ENCODE measurements at regions not wholly inside any gene's neighbourhood (a gene's known extent, or its start where the extent isn't known, plus 50 kb on each side); places are given as distances from the start of the nearest gene placed in this dataset.

DNA sequence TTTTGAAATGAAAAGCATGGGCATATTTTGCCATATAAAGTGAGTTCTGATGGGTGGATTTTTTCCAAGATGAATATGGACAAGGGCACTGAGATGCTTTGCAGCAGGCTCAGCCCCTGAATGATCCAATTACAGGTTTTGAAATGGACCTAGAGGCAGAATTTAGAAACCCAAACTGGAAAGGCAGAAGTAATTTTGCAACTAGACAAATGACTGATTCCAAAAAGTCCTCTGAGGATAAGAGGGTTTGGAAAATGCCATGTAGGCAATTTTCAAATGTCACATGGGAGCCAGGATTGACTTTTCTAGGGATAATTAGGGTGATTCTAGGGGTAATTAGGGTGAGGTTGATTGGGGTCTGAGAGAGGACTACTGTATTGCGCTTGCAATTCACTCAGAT is 148.9 kb upstream of the ZNF648 start:
- intact Hi-C loops (cut with DNase I), result no loop called here
- H3K27ac ChIP-seq, result no peak overlapping the region
- no peaks in the 10 kb centered on the region for H3K27me3 ChIP-seq
- H3K36me3 ChIP-seq, result no peaks in the 10 kb centered on the region
- no peak overlapping the region for H3K4me3 ChIP-seq
- no peaks in the 10 kb centered on the region for H3K9me3 ChIP-seq
- no peak for DNase-seq (ENCODE audit: extremely low spot score in 2 of 2)
- peaks cover 12% of the 10 kb centered on the region for H3K4me1 ChIP-seq
- TF ChIP-seq, protein P1, sequence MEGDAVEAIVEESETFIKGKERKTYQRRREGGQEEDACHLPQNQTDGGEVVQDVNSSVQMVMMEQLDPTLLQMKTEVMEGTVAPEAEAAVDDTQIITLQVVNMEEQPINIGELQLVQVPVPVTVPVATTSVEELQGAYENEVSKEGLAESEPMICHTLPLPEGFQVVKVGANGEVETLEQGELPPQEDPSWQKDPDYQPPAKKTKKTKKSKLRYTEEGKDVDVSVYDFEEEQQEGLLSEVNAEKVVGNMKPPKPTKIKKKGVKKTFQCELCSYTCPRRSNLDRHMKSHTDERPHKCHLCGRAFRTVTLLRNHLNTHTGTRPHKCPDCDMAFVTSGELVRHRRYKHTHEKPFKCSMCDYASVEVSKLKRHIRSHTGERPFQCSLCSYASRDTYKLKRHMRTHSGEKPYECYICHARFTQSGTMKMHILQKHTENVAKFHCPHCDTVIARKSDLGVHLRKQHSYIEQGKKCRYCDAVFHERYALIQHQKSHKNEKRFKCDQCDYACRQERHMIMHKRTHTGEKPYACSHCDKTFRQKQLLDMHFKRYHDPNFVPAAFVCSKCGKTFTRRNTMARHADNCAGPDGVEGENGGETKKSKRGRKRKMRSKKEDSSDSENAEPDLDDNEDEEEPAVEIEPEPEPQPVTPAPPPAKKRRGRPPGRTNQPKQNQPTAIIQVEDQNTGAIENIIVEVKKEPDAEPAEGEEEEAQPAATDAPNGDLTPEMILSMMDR (IDR thresholded peaks at IDR 0.05), result no peak
- TF ChIP-seq POLR2AphosphoS5 (IDR thresholded peaks at IDR 0.05; ENCODE audit: insufficient read depth in 1 of 2, low read depth in 1 of 2) (no peak), POLR2A (IDR thresholded peaks at IDR 0.05) (no peak)

DNA sequence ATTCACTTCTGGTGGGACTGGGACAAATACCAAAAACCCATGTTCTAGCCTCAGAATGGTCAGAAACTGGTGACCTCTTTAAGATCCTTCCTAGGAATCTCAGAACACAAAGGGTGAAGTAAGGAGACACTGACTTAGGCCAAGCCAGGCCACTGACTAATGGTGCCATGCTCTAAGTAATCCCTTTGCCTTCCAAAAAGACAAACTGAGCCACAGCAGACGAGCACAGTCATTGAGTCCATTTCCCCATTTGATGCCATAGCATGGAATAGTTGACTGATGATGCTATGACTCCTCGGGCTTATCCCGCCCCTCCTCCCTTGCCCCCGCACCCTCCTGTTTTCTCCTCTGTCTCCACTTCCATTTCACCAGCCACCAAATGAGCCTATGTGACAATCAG is 145.8 kb upstream of the ZNF648 start:
- Histone ChIP-seq H3K27me3 (no peaks in the 10 kb centered on the region), H3K36me3 (no peaks in the 10 kb centered on the region), H3K9me3 (no peaks in the 10 kb centered on the region), H3K4me3 (no peak overlapping the region), H3K4me1 (peaks cover 14% of the 10 kb centered on the region), H3K27ac (peak overlapping the region; percentile 75)
- TF ChIP-seq POLR2A (IDR thresholded peaks at IDR 0.05), result no peak
- TF ChIP-seq, protein P1 (IDR thresholded peaks at IDR 0.05), result no peak
- peak in 1 of 2 donors; percentile 20 for TF ChIP-seq POLR2AphosphoS5 (IDR thresholded peaks at IDR 0.05; ENCODE audit: insufficient read depth in 1 of 2, low read depth in 1 of 2)
- intact Hi-C loops (cut with DNase I), result loop anchor here (5.0 kb wide), 2 partner anchors 65 to 85 kb away; no protein-coding TSS in a partner anchor
- no peak for DNase-seq (ENCODE audit: extremely low spot score in 2 of 2)

DNA sequence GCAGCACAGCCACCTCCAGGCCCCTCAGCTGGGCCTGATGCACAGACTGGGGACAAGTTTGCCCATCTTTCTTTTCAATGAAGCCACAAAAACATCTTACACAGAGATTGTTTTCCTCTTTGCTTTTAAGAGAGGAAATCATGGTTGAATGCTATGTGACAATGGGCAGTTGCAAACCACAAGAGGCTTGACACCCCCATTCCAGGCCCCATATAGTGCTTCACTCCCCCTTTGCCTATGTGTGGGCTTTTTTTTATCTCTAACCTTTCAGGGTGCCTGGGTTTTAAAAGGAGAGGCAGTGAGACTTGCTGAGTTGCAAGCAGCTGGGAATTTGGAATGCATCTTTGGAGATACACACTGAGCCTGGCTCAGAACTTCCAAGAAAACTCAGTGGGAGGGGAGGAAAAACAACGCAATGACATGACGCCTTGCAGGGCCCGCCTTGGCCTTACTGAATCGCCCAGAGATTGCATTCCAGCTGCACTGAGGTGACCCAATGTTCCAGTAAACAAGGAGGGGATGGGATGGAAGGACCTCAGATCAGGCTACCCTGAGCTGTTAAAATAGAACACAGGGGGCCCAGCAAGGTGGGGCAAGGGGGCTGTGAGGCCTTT is 145.2 kb upstream of the ZNF648 start:
- Histone ChIP-seq H3K4me1 (peaks cover 14% of the 10 kb centered on the region), H3K4me3 (no peak overlapping the region), H3K9me3 (no peaks in the 10 kb centered on the region), H3K36me3 (no peaks in the 10 kb centered on the region), H3K27ac (peak overlapping the region; percentile 81), H3K27me3 (no peaks in the 10 kb centered on the region)
- TF ChIP-seq, protein P1 (IDR thresholded peaks at IDR 0.05), result no peak
- no peak for TF ChIP-seq POLR2A (IDR thresholded peaks at IDR 0.05)
- TF ChIP-seq POLR2AphosphoS5 (IDR thresholded peaks at IDR 0.05; ENCODE audit: insufficient read depth in 1 of 2, low read depth in 1 of 2), result peak; percentile 49 to 59
- intact Hi-C loops (cut with DNase I), result loop anchor here (5.0 kb wide), 2 partner anchors 64 to 86 kb away; no protein-coding TSS in a partner anchor
- DNase-seq (ENCODE audit: extremely low spot score in 2 of 2), result peak in 1 of 2 donors; percentile 97

DNA sequence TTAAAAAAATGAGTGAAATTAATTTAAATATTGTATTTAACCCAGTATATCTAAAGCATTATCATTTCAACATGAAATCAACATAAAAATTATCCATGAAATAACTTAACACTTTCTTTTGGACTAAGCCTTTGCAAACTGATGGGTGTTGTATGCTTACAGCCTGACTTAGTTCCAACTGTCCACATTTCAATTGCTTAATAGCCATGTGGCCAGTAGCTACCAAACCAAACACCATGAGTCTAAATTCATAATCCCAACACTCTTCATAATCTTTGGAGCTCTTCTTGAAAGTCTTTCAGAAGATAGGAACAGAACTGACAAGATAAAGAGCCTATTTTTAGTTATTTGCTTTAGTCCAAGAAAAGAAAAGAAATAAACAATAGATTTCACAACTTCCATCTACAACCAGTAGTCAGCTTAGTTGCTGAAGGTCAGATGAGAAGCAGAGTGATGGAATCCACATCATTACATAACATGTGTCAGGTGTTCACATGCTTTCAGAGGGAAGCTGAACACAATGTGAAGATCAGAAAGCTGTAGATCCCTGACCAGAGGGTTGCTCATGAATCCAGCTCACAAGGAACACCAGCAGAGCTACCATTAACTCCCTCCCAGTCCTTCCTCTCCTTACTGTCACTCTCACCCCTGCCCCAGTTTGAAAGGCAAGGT is 144.0 kb upstream of the ZNF648 start:
- TF ChIP-seq POLR2A (IDR thresholded peaks at IDR 0.05), result no peak
- TF ChIP-seq, protein P1 (IDR thresholded peaks at IDR 0.05), result no peak
- TF ChIP-seq POLR2AphosphoS5 (IDR thresholded peaks at IDR 0.05; ENCODE audit: insufficient read depth in 1 of 2, low read depth in 1 of 2), result no peak
- no peaks in the 10 kb centered on the region for H3K36me3 ChIP-seq
- no peak overlapping the region for H3K4me3 ChIP-seq
- intact Hi-C loops (cut with DNase I), result loop anchor here (5.0 kb wide), 2 partner anchors 63 to 87 kb away; no protein-coding TSS in a partner anchor
- H3K27me3 ChIP-seq, result no peaks in the 10 kb centered on the region
- H3K27ac ChIP-seq, result peak overlapping the region; percentile 81
- DNase-seq (ENCODE audit: extremely low spot score in 2 of 2), result no peak
- H3K9me3 ChIP-seq, result no peaks in the 10 kb centered on the region
- H3K4me1 ChIP-seq, result peaks cover 14% of the 10 kb centered on the region

Measured in vagina (tissue), 2 donors.